LNCaP clone FGC (cell line): ENCODE measurements at regions not wholly inside any gene's neighbourhood (a gene's known extent, or its start where the extent isn't known, plus 50 kb on each side); places are given as distances from the start of the nearest gene placed in this dataset.

Experiments used
- DNase-seq: peaks from one replicate; pipeline ENCODE4 v3.0.0-alpha.2; 2011; ENCODE audit warnings: low read depth
- H3K4me3 ChIP-seq: 2 replicates; pipeline ENCODE4 v1.5.1; 2011; ENCODE audit warnings: mild to moderate bottlenecking, low read depth, low read length, control low read depth
- TF ChIP-seq, protein P1 (sequence below): IDR thresholded peaks from 2 replicates; pipeline ENCODE4 v1.5.1; 2012; ENCODE audit warnings: mild to moderate bottlenecking; ENCODE audit not compliant: control insufficient read depth, insufficient read depth; ENCODE audit errors: extremely low read depth

DNA sequence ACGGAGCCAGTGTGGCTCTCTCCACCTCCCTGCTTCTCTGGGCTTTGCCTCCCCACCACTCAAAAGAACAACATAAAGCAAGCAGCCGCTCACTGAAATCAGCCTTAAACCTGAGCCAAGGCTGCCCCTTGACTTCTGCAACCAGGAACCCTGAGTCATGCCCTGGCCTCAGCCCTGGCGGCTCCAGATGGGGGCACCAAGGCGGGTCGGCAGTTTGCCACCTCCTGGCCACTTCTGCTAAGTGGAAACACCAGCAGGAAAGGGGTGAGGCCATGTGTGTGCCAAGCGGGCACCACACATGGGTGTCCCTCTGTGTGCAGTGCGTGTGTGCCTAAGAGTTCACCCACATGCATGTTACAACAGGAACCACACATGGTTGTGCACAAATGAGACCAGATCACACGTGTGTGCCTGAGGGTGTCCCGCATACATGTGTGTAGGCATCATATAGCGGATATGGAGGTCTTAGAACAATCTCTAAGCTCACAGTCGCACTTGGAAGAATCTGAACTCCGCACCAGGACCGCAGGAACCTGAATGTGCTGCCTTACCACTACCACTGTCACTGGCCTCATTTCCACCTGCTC is 221.2 kb downstream of the MN1 start:
- DNase-seq: no peak
- TF ChIP-seq, protein P1, sequence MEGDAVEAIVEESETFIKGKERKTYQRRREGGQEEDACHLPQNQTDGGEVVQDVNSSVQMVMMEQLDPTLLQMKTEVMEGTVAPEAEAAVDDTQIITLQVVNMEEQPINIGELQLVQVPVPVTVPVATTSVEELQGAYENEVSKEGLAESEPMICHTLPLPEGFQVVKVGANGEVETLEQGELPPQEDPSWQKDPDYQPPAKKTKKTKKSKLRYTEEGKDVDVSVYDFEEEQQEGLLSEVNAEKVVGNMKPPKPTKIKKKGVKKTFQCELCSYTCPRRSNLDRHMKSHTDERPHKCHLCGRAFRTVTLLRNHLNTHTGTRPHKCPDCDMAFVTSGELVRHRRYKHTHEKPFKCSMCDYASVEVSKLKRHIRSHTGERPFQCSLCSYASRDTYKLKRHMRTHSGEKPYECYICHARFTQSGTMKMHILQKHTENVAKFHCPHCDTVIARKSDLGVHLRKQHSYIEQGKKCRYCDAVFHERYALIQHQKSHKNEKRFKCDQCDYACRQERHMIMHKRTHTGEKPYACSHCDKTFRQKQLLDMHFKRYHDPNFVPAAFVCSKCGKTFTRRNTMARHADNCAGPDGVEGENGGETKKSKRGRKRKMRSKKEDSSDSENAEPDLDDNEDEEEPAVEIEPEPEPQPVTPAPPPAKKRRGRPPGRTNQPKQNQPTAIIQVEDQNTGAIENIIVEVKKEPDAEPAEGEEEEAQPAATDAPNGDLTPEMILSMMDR: no peak
- no peak overlapping the region for H3K4me3 ChIP-seq

DNA sequence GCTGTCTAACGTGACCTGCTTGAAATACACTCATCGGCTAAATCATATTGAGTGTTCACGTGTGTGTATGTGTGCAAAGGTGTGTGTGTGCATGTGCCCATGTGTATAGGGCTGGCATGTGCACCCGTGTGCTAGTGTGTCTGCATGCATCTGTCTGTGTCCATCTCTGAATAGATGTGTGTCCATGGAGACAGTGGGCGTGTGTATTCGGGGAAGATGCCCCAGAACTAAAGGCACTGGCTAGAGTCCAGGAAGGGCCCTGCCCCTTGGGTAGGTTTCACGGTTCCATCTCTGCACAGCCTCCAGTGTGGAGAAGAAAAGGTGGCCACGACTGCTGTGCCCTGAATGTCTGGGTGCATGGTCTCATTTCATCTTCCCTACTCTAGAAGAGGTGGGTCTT is 220.3 kb downstream of the MN1 start:
- TF ChIP-seq, protein P1: no peak
- no peak for DNase-seq
- no peak overlapping the region for H3K4me3 ChIP-seq

DNA sequence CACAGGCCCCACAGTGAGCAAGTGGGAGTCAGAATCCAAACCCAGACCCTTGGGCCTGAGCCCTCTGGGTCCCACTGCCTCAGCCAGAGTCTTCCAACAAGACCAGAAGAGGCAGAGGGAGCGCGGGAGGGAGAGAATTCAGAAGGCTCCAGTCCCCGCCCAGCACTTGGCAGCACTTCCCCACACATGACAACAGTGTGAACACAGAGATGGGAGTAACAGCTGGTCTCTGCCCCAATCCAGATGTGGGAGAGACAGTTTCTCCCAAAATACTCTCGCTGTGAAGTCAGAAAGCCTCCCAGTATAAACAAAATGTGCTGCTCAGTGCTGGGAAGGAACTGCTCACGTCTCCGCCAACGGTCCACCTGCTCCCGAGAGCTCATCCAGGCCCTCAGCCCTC is 219.9 kb downstream of the MN1 start:
- DNase-seq: no peak
- TF ChIP-seq, protein P1: no peak
- H3K4me3 ChIP-seq: no peak overlapping the region

DNA sequence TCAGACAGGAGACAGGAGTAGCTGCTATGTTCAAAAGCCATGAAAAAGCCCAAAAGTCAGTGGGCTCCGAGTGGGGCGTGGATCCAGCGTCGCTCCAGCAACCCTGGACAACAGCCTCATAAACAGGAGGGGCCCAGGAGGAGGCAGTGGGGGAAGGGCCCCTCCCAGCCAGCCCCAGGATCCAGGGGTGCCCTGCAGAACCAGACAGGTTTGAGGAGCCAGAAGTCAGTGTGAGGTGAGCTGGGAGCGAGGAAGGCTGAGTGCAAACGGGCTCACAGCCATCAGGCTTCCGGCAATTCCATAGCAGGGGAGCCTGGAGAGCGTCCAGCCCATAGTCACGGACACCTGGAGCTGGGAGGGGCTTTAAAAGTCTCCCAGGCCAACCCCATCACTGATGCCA is 217.7 kb downstream of the MN1 start:
- DNase-seq: no peak
- H3K4me3 ChIP-seq: no peak overlapping the region
- TF ChIP-seq, protein P1: no peak

DNA sequence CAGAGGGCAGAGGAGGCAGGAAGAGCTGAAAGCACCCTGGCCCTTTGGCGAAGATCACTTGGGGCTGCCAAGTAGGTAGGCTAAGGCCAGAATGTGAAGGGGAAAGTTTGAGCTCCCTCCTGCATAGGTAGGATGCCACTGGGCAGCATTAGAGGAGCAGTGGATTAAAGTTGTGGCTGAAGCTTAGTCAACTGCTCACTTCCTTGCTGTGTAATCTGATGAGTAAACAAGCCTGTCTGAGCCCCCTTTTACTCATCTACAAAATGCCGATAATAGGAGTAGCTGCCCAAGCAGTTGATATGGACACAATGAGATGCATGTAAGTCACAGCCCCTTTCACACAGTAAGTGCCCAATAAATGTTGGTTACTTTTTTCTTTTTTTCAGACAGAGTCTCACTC is 216.4 kb downstream of the MN1 start:
- TF ChIP-seq, protein P1: no peak
- no peak overlapping the region for H3K4me3 ChIP-seq
- DNase-seq: no peak

DNA sequence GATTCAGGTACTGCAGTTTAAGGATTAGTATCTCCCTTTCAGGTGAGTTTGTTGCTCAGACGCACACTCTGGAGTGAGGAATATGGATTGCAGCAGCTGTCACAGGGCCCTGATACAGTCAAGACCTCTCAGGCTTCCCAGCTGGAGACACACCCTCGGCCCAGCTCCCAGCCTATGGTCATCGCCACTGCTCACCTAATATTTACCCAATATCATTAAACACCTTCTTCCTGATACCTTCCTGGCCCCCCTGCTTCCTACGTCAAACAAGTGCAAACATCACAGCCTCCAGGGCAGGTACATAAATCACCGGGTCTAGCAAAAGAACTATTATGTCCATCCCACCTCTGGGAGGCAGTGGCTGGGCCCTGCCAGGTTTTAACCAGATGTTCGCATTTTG is 213.3 kb downstream of the MN1 start:
- TF ChIP-seq, protein P1: no peak
- DNase-seq: no peak
- no peak overlapping the region for H3K4me3 ChIP-seq

DNA sequence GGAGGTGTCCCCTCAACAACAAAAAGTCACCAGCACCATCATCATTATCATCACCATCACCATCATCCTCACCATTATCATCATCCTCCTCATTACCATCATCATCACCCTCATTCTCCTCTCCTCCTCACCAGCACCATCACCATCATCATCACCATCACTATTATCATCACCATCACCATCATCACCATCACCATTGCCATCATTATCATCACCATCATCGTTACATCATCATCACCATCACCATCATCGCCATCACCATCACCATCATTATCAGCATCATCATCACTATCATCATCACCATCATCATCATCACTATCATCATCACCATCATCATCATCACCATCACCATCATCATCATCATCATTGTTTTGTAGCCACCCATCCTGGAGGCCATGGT is 212.6 kb downstream of the MN1 start:
- DNase-seq: no peak
- TF ChIP-seq, protein P1: no peak
- no peak overlapping the region for H3K4me3 ChIP-seq
